HuH-7.5 (cell line): ENCODE measurements at regions not wholly inside any gene's neighbourhood (a gene's known extent, or its start where the extent isn't known, plus 50 kb on each side); places are given as distances from the start of the nearest gene placed in this dataset.

ENCODE experiments used
- DNase-seq: peaks from one replicate; pipeline ENCODE4 v3.0.0; 2011; ENCODE audit warnings: low spot score

- no peak for DNase-seq
Observed at GRCh38 chr6:120622127-120622631, 712.1 kb downstream of the TBC1D32 start.

- DNase-seq: no peak
Observed at GRCh38 chr6:120620900-120621299, 713.4 kb downstream of the TBC1D32 start.

GRCh38 chr6:120615238-120615637 is 719.0 kb downstream of the TBC1D32 start:
- no peak for DNase-seq

- no peak for DNase-seq
Observed at GRCh38 chr6:120614723-120615122, 719.6 kb downstream of the TBC1D32 start.

GRCh38 chr6:120608826-120609225 is 725.5 kb downstream of the TBC1D32 start:
- DNase-seq: no peak

GRCh38 chr6:120606743-120607142 is 727.5 kb downstream of the TBC1D32 start:
- DNase-seq: no peak

GRCh38 chr6:120604510-120604909 is 729.8 kb downstream of the TBC1D32 start:
- no peak for DNase-seq

GRCh38 chr6:120590611-120591010 is 743.7 kb downstream of the TBC1D32 start:
- no peak for DNase-seq

- no peak for DNase-seq
Observed at GRCh38 chr6:120588424-120588823, 745.9 kb downstream of the TBC1D32 start.

- DNase-seq: no peak
Observed at GRCh38 chr6:120587381-120587780, 746.9 kb downstream of the TBC1D32 start.

- DNase-seq: no peak
Observed at GRCh38 chr6:120584111-120584760, 750.0 kb downstream of the TBC1D32 start.

- no peak for DNase-seq
Observed at GRCh38 chr6:120576061-120576460, 758.2 kb downstream of the TBC1D32 start.

GRCh38 chr6:120569714-120570113 is 764.6 kb downstream of the TBC1D32 start:
- no peak for DNase-seq

GRCh38 chr6:120564779-120565178 is 769.5 kb downstream of the TBC1D32 start:
- DNase-seq: no peak

GRCh38 chr6:120558294-120558693 is 776.0 kb downstream of the TBC1D32 start:
- DNase-seq: no peak

GRCh38 chr6:120557554-120557953 is 776.7 kb downstream of the TBC1D32 start:
- no peak for DNase-seq

- no peak for DNase-seq
Observed at GRCh38 chr6:120556491-120556890, 777.8 kb downstream of the TBC1D32 start.

GRCh38 chr6:120553353-120553752 is 780.9 kb downstream of the TBC1D32 start:
- no peak for DNase-seq

GRCh38 chr6:120545353-120545752 is 788.9 kb downstream of the TBC1D32 start:
- no peak for DNase-seq

- DNase-seq: no peak
Observed at GRCh38 chr6:120534954-120535353, 799.3 kb downstream of the TBC1D32 start.

- DNase-seq: no peak
Observed at GRCh38 chr6:120526576-120526975, 807.7 kb downstream of the TBC1D32 start.

- no peak for DNase-seq
Observed at GRCh38 chr6:120514544-120514943, 819.7 kb downstream of the TBC1D32 start.

GRCh38 chr6:120511712-120512111 is 822.6 kb downstream of the TBC1D32 start:
- no peak for DNase-seq

- no peak for DNase-seq
Observed at GRCh38 chr6:120498711-120499110, 835.6 kb downstream of the TBC1D32 start.
